Caco-2 (cell line): ENCODE measurements at regions not wholly inside any gene's neighbourhood (a gene's known extent, or its start where the extent isn't known, plus 50 kb on each side); places are given as distances from the start of the nearest gene placed in this dataset.

Experiments used
- BruUV-seq: library from RNA; stranded (reverse); fragments of 400-500 nt; replicated peaks from 2 replicates; lab custom pipeline; 2021; lab: Mats Ljungman, UMichigan
- CTCF ChIA-PET: fragments of 300-600 bp; sonication (Branson Sonifier 250); formaldehyde crosslinking; loops from one replicate; lab custom pipeline; 2022; ENCODE audit warnings: antibody characterized with exemption; lab: Charles Lee
- POLR2A ChIA-PET: fragments of 300-600 bp; sonication (Branson Sonifier 250); formaldehyde crosslinking; loops from one replicate; lab custom pipeline; 2022; ENCODE audit warnings: antibody characterized with exemption; lab: Charles Lee
- DNase-seq, 2 experiments: peaks; one replicate each; pipeline versions ENCODE4 v3.0.0 to v3.0.0-alpha.2; 2020 to 2022
- H3K27me3 ChIP-seq: replicated peaks from 2 replicates; pipeline ENCODE4 v1.6.0; 2011; ENCODE audit warnings: low read length; ENCODE audit not compliant: control insufficient read depth, insufficient read depth
- H3K36me3 ChIP-seq: 2 replicates; pipeline ENCODE4 v1.5.1; 2011; ENCODE audit warnings: low read length; ENCODE audit not compliant: control insufficient read depth, insufficient read depth
- H3K4me1 ChIP-seq: fragments of 250-450 bp; sonication (Bioruptor Pico); 2 replicates; pipeline ENCODE4 v1.5.1; 2020; ENCODE audit warnings: mild to moderate bottlenecking
- H3K4me3 ChIP-seq: 2 replicates; pipeline ENCODE4 v1.5.1; 2011; ENCODE audit warnings: low read depth, mild to moderate bottlenecking, control low read depth, low read length
- H3K9me3 ChIP-seq: fragments of 250-450 bp; sonication (Bioruptor Pico); 2 replicates; pipeline ENCODE4 v1.5.1; 2020; ENCODE audit warnings: mild to moderate bottlenecking, moderate library complexity
- H3K27ac Mint-ChIP-seq: one replicate; pipeline ENCODE4 v1.8.0; 2022; ENCODE audit warnings: mixed read lengths; ENCODE audit not compliant: unreplicated experiment
- H3K27me3 Mint-ChIP-seq: one replicate; pipeline ENCODE4 v1.8.0; 2022; ENCODE audit warnings: mixed read lengths; ENCODE audit not compliant: insufficient read depth, unreplicated experiment
- H3K36me3 Mint-ChIP-seq: one replicate; pipeline ENCODE4 v1.8.0; 2022; ENCODE audit warnings: mild to moderate bottlenecking, mixed read lengths; ENCODE audit not compliant: insufficient read depth, unreplicated experiment
- H3K4me1 Mint-ChIP-seq: one replicate; pipeline ENCODE4 v1.8.0; 2022; ENCODE audit warnings: low read depth, mixed read lengths; ENCODE audit not compliant: unreplicated experiment
- H3K4me3 Mint-ChIP-seq: one replicate; pipeline ENCODE4 v1.8.0; 2022; ENCODE audit warnings: mild to moderate bottlenecking, moderate library complexity, mixed read lengths; ENCODE audit not compliant: unreplicated experiment
- H3K9me3 Mint-ChIP-seq: one replicate; pipeline ENCODE4 v1.8.0; 2022; ENCODE audit warnings: mixed read lengths; ENCODE audit not compliant: unreplicated experiment
- CTCF ChIP-seq, 2 experiments: fragments of 200-600 bp in 1 of 2; IDR thresholded peaks; 1 replicate in 1 of 2; 2 replicates in 1 of 2; pipeline versions ENCODE4 v1.5.1 to v1.8.0; 2011 to 2022; ENCODE audit warnings: antibody characterized with exemption in 1 of 2, control low read depth in 1 of 2, inconsistent platforms in 1 of 2, low read depth in 1 of 2, low read length in 1 of 2, mild to moderate bottlenecking in 1 of 2, moderate library complexity in 1 of 2; ENCODE audit not compliant: insufficient read depth in 1 of 2, severe bottlenecking in 1 of 2, unreplicated experiment in 1 of 2
- intact Hi-C: fragments of 100-400 bp; cut with micrococcal nuclease; formaldehyde crosslinking; loops from one replicate; pipeline ENCODE4 v1.10.0; 2022; ENCODE audit not compliant: unreplicated experiment

- Mint-ChIP-seq H3K9me3 (no peaks in the 10 kb centered on the region), H3K36me3 (no peaks in the 10 kb centered on the region), H3K4me3 (no peak overlapping the region), H3K27me3 (no peaks in the 10 kb centered on the region), H3K4me1 (no peaks in the 10 kb centered on the region), H3K27ac (no peak overlapping the region)
- BruUV-seq = no TSS peak
- DNase-seq = no peak
- intact Hi-C loops = no loop called here
- ChIA-PET POLR2A (no interaction called here), CTCF (no interaction called here)
- no peak for TF ChIP-seq CTCF (IDR thresholded peaks at IDR 0.05; ENCODE audit: insufficient read depth in 1 of 2, low read depth in 1 of 2, low read length in 1 of 2, severe bottlenecking in 1 of 2, unreplicated experiment in 1 of 2)
- Histone ChIP-seq H3K27me3 (no peaks in the 10 kb centered on the region), H3K4me1 (no peaks in the 10 kb centered on the region), H3K4me3 (no peak overlapping the region), H3K9me3 (no peaks in the 10 kb centered on the region), H3K36me3 (no peaks in the 10 kb centered on the region)
These were observed 308.0 kb upstream of the LMO3 start for GRCh38 chr12:16913832-16914490.

GRCh38 chr12:16901946-16902345 lies 296.0 kb upstream of the LMO3 start:
- TF ChIP-seq CTCF (IDR thresholded peaks at IDR 0.05; ENCODE audit: insufficient read depth in 1 of 2, low read depth in 1 of 2, low read length in 1 of 2, severe bottlenecking in 1 of 2, unreplicated experiment in 1 of 2) = no peak
- no peak overlapping the region for H3K4me3 ChIP-seq
- H3K36me3 ChIP-seq = no peaks in the 10 kb centered on the region
- Mint-ChIP-seq H3K4me1 (no peaks in the 10 kb centered on the region), H3K36me3 (no peaks in the 10 kb centered on the region), H3K27me3 (peaks cover 5% of the 10 kb centered on the region), H3K27ac (no peak overlapping the region), H3K9me3 (no peaks in the 10 kb centered on the region), H3K4me3 (no peak overlapping the region)
- H3K9me3 ChIP-seq = no peaks in the 10 kb centered on the region
- CTCF ChIA-PET = no interaction called here
- BruUV-seq = no TSS peak
- DNase-seq = no peak
- intact Hi-C loops = no loop called here
- no peaks in the 10 kb centered on the region for H3K4me1 ChIP-seq
- POLR2A ChIA-PET = no interaction called here
- H3K27me3 ChIP-seq = no peaks in the 10 kb centered on the region; the same call in 1 of the 2 replicates

GRCh38 chr12:16893426-16893825 lies 287.5 kb upstream of the LMO3 start:
- intact Hi-C loops = no loop called here
- BruUV-seq = no TSS peak
- H3K36me3 Mint-ChIP-seq = no peaks in the 10 kb centered on the region

More at GRCh38 chr12:16893426-16893825, 287.5 kb upstream of the LMO3 start:
- no peak overlapping the region for H3K4me3 Mint-ChIP-seq
- DNase-seq = no peak
- H3K27me3 ChIP-seq = no peaks in the 10 kb centered on the region
- H3K4me1 ChIP-seq = no peaks in the 10 kb centered on the region
- 0 out of 2 replicates have a peak, but pooled peaks cover 3% of the 10 kb centered on the region for H3K9me3 ChIP-seq
- H3K36me3 ChIP-seq = no peaks in the 10 kb centered on the region
- H3K4me1 Mint-ChIP-seq = no peaks in the 10 kb centered on the region
- H3K27me3 Mint-ChIP-seq = peaks cover 4% of the 10 kb centered on the region
- ChIA-PET CTCF (no interaction called here), POLR2A (no interaction called here)
- no peak for TF ChIP-seq CTCF (IDR thresholded peaks at IDR 0.05; ENCODE audit: insufficient read depth in 1 of 2, low read depth in 1 of 2, low read length in 1 of 2, severe bottlenecking in 1 of 2, unreplicated experiment in 1 of 2)
- H3K9me3 Mint-ChIP-seq = peaks cover 10% of the 10 kb centered on the region
- H3K4me3 ChIP-seq = no peak overlapping the region
- no peak overlapping the region for H3K27ac Mint-ChIP-seq
